HFFc6 (cell line): ENCODE measurements at regions not wholly inside any gene's neighbourhood (a gene's known extent, or its start where the extent isn't known, plus 50 kb on each side); places are given as distances from the start of the nearest gene placed in this dataset.

Source experiments
- DNase-seq: peaks from one replicate; pipeline ENCODE4 v3.0.0-alpha.2; 2018
- H3K27ac Mint-ChIP-seq: 2 replicates; pipeline ENCODE4 v1.8.0; 2020; ENCODE audit warnings: mild to moderate bottlenecking, mixed read lengths
- H3K27me3 Mint-ChIP-seq: 2 replicates; pipeline ENCODE4 v1.8.0; 2021; ENCODE audit warnings: mild to moderate bottlenecking, moderate library complexity, mixed read lengths; ENCODE audit not compliant: insufficient read depth
- H3K36me3 Mint-ChIP-seq: 2 replicates; pipeline ENCODE4 v1.8.0; 2021; ENCODE audit warnings: low read depth, mixed read lengths
- H3K4me1 Mint-ChIP-seq: 2 replicates; pipeline ENCODE4 v1.8.0; 2020; ENCODE audit warnings: low read depth, mixed read lengths
- H3K4me3 Mint-ChIP-seq: 2 replicates; pipeline ENCODE4 v1.8.0; 2020; ENCODE audit warnings: mild to moderate bottlenecking, moderate library complexity, mixed read lengths
- H3K9me3 Mint-ChIP-seq: 2 replicates; pipeline ENCODE4 v1.8.0; 2020; ENCODE audit warnings: mild to moderate bottlenecking, mixed read lengths
- TF ChIP-seq, protein P1 (sequence below): fragments of 200-600 bp; sonication (generic); IDR thresholded peaks from 2 replicates; pipeline ENCODE4 v1.5.0; 2021; ENCODE audit warnings: antibody characterized with exemption, mild to moderate bottlenecking

DNA sequence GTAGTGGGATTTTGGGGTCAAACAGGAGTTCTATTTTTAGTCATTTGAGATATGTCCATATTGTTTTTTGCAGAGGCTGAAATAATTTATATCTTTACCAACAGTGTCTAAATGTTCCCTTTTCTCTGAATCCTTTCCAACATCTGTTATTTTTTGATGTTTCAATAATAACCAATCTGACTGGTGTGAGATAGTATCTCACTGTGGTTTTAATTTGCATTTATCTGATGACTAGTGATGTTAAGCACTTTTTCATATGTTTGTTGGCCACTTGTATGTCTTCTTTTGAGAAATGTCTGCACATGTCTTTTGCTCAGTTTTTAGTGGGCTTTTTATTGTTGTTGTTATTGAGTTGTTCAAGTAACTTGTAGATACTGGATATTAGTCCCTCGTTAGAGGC lies 1325.0 kb downstream of the BRINP3 start:
- no peak for DNase-seq
- Mint-ChIP-seq H3K4me3 (no peak overlapping the region), H3K27ac (no peak overlapping the region), H3K27me3 (no peaks in the 10 kb centered on the region), H3K4me1 (no peaks in the 10 kb centered on the region), H3K36me3 (0 out of 2 replicates have a peak, but pooled peaks cover 6% of the 10 kb centered on the region), H3K9me3 (peaks cover 19% of the 10 kb centered on the region)
- TF ChIP-seq, protein P1, sequence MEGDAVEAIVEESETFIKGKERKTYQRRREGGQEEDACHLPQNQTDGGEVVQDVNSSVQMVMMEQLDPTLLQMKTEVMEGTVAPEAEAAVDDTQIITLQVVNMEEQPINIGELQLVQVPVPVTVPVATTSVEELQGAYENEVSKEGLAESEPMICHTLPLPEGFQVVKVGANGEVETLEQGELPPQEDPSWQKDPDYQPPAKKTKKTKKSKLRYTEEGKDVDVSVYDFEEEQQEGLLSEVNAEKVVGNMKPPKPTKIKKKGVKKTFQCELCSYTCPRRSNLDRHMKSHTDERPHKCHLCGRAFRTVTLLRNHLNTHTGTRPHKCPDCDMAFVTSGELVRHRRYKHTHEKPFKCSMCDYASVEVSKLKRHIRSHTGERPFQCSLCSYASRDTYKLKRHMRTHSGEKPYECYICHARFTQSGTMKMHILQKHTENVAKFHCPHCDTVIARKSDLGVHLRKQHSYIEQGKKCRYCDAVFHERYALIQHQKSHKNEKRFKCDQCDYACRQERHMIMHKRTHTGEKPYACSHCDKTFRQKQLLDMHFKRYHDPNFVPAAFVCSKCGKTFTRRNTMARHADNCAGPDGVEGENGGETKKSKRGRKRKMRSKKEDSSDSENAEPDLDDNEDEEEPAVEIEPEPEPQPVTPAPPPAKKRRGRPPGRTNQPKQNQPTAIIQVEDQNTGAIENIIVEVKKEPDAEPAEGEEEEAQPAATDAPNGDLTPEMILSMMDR, result no peak

DNA sequence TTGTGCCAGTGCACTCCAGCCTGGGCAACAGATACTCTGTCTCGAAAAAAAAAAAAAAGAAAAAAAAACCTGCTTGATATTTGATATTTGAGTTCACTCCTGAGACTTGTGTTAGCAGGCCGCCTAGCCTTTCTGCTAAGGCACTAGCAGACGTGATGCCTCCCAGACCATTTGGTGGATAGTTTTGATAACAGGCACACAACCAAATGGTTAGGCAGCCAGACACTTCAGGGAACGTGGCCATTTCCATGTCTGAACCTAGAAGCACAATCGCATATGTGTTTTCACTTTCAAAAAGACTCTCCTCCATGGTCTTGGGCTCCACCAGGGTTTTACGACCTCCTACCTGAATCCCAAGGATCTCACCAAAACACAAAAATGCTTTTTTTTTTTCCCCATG lies 1319.5 kb downstream of the BRINP3 start:
- TF ChIP-seq, protein P1, result no peak

GRCh38 chr1:189175889-189176288 lies 1301.8 kb downstream of the BRINP3 start:
- H3K4me3 Mint-ChIP-seq, result no peak overlapping the region
- no peaks in the 10 kb centered on the region; the same call in 1 of the 2 replicates for H3K27me3 Mint-ChIP-seq
- peaks cover 31% of the 10 kb centered on the region for H3K9me3 Mint-ChIP-seq
- no peaks in the 10 kb centered on the region; the same call in 1 of the 2 replicates for H3K36me3 Mint-ChIP-seq
- H3K27ac Mint-ChIP-seq, result no peak overlapping the region
- TF ChIP-seq, protein P1, result no peak
- no peaks in the 10 kb centered on the region for H3K4me1 Mint-ChIP-seq
- no peak for DNase-seq

More for the DNA sequence above, 1319.5 kb downstream of the BRINP3 start:
- Mint-ChIP-seq H3K27me3 (no peaks in the 10 kb centered on the region), H3K4me1 (no peaks in the 10 kb centered on the region), H3K27ac (no peak overlapping the region), H3K4me3 (no peak overlapping the region), H3K9me3 (peaks cover 26% of the 10 kb centered on the region), H3K36me3 (0 out of 2 replicates have a peak, but pooled peaks cover 3% of the 10 kb centered on the region)
- no peak for DNase-seq

GRCh38 chr1:189180057-189180456 lies 1297.6 kb downstream of the BRINP3 start:
- H3K9me3 Mint-ChIP-seq, result peaks cover 6% of the 10 kb centered on the region
- H3K36me3 Mint-ChIP-seq, result no peaks in the 10 kb centered on the region
- H3K4me3 Mint-ChIP-seq, result no peak overlapping the region
- H3K27me3 Mint-ChIP-seq, result no peaks in the 10 kb centered on the region
- TF ChIP-seq, protein P1, result no peak
- no peak overlapping the region for H3K27ac Mint-ChIP-seq
- no peaks in the 10 kb centered on the region for H3K4me1 Mint-ChIP-seq
- DNase-seq, result no peak

- no peaks in the 10 kb centered on the region for H3K4me1 Mint-ChIP-seq
- H3K27me3 Mint-ChIP-seq, result no peaks in the 10 kb centered on the region
- TF ChIP-seq, protein P1, result no peak
- peaks cover 12% of the 10 kb centered on the region for H3K9me3 Mint-ChIP-seq
- no peak overlapping the region for H3K4me3 Mint-ChIP-seq
- H3K36me3 Mint-ChIP-seq, result no peaks in the 10 kb centered on the region
- DNase-seq, result no peak
- no peak overlapping the region for H3K27ac Mint-ChIP-seq
Observed at GRCh38 chr1:189185097-189185496, 1292.6 kb downstream of the BRINP3 start.
